ENCODE measurements at regions not wholly inside any gene's neighbourhood (a gene's known extent, or its start where the extent isn't known, plus 50 kb on each side); places are given as distances from the start of the nearest gene placed in this dataset.
A peak's percentile ranks its signal among the peaks of the same experiment; 100 is the strongest.

DNA sequence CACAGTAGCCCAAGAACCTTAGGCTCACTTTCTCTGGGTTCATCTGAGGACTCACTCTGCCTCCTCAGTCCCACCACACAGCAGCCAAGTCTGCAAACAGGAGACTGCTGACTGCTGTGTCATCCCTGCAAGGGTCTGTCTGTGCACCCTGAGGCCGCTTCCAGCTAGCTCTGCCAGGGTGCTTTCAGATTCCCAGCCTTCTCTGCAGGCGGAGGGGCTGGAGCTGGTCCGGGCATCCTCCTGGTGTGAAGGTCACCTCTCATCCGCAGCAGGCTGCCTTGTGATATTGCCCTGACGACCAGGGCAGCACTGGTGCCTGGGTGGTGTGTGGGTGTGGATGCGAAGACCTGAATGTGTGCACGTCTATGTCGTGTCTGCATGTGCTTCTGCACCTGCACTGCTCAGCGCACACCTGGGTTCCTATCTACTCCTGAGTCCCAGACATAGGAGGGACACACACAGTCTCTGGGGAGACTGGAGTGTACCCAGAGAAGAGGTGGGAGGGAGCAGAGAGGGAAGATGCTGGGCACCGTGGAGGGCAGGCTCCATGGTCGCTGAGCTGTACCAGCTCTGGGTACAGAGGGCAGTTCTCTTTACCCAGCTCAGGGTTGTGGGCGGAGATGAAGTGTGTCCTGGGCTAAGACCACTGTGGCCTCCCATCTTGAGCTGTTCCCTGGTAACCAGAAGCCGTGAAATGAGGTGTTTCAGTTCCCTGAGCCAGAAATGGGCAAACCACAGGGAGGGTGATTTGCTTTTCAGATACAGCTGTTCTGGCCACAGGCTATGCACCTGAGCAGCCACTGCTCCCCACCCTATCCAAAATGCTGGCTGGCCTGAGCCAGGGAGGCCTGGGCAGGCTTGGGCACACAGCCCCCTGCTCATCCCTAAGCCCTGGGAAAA is 160.9 kb upstream of the CSF3R start:
- no peak for DNase-seq (ENCODE audit: low read depth)

DNA sequence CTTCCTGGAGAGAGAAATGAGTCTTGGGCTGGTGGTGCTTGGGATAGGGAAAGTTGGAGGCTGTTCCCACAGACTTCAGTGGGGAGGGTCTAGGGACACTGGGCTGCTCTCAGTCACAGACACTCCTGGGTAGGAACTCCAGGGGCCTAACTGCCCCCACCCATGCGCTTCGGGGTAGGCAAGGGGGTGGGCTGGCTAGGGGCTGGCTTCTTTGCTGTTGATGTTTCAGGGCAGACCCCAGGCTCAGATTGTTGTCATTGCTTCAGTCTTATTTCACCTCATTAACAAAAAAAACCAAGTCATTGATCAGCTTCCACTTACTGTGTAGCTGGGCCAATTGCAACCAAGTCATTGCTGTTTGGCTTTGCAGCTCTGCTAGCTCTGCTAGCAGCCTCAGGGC is 160.1 kb upstream of the CSF3R start:
- DNase-seq (ENCODE audit: low read depth) = no peak

DNA sequence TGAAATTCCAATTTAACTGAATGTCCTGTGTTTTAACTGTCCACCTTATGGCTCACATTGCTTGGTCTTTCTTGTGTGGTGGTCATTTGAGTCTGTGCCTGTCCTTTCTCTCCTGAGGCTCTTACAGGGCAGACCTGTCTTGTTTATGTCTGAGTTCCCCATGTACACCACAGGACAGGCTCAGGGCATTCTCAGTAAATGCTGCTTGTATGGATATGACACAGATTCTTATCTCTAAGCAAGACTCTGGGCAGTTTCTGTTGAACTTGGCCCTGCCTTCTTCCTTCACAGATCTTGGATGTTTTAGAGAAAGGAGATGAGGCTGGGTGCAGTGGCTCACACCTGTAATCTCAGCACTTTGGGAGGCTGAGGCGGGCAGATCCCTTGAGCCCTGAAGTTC is 159.1 kb upstream of the CSF3R start:
- no peak for DNase-seq (ENCODE audit: low read depth)

DNA sequence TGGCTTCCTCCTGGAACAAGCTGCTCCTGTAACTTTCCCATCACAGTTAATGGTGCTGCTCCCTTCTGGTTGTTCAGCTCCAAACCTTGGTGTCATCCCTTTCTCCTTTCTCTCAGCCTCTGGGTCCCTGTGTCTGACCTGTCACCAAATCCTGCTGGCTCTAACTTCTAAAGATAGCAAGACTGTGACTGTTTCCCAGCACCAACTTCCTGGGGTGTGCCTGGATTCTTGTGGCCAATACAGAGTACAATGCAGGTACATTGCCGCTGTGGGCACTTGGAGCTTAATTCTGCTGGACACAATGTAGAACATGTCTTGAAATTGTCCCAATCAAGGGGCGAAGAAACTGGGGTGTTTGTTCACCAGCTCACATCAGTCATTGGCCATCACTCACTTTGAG is 156.7 kb upstream of the CSF3R start:
- no peak for DNase-seq (ENCODE audit: low read depth)

DNA sequence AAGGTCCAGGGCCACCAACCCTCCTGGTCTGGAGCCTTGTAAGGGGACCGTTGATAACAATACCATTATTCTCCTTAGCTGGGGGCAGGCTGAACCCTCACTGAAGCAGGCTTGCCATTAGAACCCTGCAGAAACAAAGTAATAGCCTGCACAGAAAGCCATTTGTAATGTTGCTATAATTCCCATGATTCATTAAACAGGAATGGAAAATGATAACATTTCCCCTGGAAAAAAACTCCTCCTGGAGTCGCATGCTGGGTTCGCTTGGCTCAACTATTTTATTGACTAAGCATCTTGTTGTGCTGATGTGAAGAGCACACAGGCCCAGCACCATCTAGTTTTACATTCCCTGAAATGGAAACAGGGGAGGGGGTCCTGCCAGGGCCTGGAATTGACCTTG is 155.6 kb upstream of the CSF3R start:
- no peak for DNase-seq (ENCODE audit: low read depth)

DNA sequence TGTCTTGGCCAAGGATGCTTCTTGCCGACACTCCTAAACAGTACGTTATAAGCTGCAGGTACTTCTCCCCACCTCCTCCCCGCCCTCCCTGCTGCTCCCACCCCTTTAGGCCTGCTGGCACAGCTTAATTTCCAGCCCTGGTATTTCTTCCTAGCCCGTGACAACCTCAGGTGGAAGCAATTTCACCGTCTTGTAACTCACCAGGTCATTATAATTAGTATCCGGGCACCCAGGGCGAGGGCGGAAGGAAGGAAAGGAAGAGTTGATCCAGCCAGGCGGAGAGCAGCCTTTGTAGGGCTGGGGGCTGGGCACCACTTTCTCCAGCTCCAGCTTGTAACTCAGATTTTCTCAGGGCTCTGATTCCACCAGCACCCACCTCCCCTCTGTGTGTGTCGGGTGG is 153.5 kb upstream of the CSF3R start:
- no peak for DNase-seq (ENCODE audit: low read depth)

DNA sequence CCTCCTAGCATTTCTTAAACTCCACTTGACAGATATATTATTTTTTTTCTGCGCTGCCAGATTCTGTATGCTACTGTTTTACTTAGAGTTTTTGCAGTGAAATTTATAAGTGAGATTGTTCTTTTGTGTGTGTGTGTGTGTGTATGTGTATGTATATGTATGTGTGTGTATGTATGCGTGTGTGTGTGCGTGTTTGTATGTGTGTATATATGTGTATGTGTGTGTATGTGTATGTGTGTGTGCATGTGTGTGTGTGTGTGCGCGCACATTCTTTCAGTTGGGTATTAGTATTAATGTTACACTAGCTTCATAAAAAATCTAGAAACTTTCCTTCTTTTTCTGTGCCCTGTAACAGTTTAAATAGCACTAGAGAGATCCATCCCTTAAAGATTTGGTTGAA is 152.6 kb upstream of the CSF3R start:
- no peak for DNase-seq (ENCODE audit: low read depth)

DNA sequence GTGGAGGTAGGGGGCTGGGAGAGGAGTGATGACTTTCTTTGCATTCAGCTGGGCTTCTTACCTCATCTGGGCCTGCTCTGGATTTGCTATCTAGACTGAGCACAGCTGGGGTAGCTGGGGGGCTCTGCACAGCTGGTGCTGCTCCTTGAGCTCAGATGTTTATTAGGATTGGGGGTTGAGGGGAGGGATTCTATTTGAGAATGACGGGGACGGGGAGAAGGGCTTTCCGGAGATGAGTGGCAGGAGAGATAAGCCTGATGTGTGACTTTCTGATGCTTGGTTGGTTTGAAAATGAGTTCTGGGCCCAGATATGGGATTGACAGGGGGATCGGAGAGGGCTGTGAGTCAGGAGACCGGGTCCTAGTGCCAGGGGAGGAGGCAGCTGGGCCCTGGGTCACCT is 146.1 kb upstream of the CSF3R start:
- DNase-seq (ENCODE audit: low read depth) = no peak

DNA sequence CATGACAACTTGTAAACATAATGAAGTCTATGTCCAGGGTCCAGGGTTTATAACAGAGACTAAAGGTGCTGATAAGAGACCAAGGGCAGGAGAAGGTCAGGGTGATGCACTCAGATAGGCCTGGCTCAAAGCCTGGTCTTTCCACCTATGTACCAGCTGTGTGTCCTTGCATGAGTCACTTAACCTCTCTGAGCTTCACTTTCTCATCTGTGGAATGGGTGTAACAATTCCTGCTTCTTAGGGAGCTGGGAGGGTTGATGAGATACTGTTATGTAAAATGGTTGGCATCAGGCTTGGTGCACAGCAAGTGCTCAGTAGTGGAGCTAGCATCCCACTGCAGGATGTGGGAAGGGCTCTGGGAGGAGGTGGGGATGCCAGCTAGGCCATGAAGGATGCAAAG is 143.7 kb upstream of the CSF3R start:
- no peak for DNase-seq (ENCODE audit: low read depth)

DNA sequence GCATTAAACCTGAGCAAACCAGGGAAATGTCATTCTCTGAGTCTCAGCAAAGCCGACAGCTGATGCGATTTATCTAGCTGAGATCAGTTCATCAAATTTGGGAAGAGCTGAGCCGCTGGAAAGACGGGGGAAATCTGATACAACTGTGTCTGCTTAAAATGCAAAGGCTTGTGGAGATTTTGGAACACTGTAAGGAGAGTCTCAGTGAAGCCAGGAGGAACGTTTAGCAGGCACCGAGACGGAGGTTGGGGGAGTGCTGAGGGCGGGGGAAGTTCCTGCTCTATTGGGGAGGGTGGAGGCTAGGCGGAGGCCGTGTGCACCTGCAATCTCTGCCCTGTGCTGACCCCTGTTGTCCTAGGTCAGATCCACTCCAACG is 143.2 kb upstream of the CSF3R start:
- DNase-seq (ENCODE audit: low read depth) = no peak

DNA sequence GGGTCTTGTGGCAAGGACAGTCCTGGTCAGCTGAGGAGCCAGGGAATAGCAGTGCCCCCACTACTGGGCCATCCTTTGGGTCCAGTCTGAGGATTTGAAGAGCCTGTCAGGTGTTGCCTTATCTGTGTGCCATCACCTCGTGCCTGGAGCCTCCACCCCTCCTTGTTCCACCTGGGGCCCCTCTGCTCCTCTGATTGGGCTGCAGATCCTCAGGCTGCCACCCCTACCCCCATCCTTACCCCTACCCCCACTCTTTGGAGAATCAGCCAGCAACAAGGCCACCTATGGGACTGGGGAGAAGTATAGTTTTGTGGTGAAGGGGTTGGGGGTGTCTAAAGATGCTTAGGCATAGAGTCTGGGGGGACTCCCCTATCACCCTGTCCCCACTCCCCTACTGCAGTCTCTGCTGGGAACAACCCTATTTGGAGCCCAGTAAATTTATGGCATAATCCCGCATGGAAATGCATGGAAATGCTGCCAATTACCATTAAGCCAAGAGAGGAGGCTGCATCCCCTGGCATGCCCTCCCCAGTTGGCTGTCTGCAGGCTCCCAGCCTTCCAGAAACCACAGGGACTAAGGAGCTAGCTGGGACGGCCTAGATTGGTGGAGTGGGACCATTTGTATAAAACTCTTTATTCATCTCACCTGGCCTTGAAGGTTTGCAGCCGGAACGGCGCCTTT is 142.7 kb upstream of the CSF3R start:
- no peak for DNase-seq (ENCODE audit: low read depth)

DNA sequence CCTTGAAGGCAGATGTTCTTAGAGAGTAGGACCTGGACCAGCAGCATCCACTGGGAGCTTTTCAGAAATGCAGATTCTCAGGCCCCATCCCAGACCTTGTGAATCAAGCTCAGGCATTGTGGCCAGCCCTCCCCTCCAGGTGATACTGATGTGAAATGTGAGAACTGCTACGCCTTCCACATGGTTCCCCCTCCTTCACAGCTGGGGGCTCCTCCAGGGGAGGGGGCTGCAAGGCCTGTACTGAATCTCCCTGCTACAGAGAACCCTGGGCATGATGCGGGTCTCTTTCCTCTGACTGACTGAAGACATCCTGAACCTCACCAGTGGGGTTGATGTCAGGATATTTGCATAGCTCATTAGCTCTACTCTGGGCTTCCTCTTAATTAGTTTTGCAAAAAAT is 141.8 kb upstream of the CSF3R start:
- no peak for DNase-seq (ENCODE audit: low read depth)

DNA sequence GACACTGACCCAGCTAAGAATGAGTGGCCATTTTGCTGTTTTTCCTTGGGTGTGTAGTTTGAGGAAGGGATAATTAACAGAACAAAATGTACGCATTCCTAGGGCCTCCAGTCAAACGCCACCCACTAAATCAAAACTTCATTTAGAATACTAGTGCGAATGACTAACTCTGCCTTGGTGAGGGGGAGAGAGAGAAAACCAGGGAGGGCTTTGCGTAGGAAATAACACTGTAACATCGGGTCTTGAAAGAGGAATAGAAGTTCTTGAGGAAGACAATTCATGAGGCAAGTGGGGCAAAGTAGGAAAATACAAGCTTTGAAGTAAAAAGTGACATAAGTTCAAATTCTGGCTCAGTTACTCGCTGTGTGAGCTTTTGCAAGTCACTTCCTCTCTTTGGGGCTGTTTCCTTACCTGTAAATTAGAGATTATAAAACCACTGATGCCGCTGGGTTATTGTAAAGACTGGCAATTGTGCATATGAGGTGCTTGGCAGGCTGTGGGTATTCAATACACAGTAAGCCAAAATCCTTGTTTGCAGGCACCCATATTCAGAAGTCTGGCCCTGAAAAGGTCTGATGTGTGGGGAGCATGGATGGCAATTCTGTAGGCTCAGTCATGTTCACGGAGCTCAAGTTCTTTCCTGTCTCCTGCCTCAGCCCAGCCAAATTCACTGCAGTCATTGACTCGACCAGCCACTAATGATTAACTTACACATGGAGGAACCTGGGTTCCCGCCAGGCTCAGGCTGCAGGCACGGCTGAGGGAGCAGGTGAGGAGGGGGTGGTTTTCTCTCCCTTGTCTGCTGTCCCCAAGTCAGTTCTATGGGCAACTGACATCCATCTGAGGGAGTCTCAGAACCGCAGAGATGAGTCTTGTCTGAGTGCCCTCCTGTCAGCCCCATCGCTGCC is 140.3 kb upstream of the CSF3R start:
- no peak for DNase-seq (ENCODE audit: low read depth)

DNA sequence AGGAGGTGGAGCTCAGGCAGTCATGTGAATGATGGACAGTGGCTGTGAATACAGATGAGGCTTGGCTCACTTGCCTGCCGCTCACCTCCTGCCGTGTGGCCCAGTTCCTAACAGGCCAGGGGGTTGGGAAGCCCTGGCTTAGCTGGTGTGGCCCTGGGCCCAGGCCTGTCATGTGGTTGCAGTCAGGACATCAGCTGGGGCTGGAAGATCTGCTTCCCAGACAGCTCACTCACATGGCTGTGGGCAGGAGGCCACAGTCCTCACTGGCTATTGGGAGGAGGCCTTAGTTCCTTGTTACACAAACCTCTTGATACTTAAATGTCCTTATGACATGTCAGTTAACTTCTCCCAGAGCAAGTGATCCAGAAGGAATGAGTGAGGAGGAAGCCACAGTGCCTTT is 138.8 kb upstream of the CSF3R start:
- no peak for DNase-seq (ENCODE audit: low read depth)

DNA sequence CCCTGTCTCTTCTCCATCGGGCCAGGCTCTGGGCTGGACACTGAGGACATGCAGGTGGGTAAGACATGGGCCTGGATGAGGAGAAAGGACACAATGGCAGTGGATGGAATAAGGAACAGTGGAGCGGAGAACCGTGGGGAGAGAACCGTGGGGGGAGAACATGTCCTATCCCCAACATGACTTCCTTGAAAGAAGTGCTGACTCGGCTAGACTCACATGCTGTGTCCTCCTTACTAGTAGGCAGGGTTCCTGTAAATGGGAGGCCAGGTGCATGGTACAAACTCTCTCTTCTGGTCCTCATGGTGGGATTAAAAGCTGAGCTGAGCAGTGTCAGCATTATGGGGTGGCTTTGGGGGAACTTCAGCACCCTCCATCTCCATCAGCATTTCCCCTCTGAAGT is 137.4 kb upstream of the CSF3R start:
- no peak for DNase-seq (ENCODE audit: low read depth)

DNA sequence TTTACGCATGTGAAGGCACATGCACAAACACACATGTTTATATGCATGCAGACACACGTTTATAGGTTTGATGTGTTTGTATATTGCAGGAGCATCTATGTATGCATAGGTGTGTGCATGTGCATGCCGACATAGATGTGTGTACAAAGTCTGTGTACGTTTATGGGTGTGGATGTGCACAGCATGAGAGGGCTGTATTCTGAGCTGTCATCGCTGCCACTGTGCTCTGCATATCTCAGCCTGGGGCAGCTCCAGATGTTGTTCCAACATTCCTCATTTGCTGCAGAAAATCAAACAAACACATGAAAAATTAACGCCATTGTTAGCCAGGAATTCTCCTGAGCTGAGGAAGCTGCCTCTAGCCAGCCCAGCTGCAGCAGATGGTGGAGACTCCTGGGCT is 132.3 kb upstream of the CSF3R start:
- no peak for DNase-seq (ENCODE audit: low read depth)

DNA sequence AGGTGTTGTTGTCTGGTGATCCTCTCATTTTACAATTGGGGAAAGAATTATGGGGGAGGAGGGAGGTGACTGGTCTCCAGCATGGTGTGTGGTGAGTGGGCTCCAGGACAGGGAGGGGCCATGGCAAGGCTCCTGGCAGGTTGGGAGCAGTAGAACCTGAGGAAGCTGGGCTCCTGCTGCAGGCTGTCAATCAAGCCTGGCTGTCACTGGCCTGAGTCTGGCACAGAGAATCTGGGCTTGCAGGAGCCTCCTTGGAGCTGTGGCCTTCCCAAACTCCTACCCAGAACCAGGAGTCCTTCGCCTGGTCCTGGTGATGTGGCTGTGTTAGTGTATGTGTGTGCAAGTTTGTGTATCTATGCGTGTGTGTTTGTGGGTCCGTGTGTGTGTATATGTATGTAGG is 131.9 kb upstream of the CSF3R start:
- no peak for DNase-seq (ENCODE audit: low read depth)

DNA sequence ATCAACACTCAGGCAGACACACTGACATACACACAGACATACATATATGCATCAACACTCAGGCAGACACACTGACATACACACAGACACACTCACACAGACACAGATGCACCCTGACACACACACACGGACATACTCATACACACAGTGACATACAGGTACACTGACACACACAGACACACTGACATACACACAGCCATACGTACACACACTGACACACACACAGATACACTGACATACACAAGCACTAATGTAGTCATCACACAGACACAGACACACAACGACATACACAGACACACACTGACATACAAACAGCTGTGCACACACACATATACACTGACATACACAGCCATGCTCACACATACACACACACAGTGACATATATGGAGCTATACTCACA is 131.0 kb upstream of the CSF3R start:
- no peak for DNase-seq (ENCODE audit: low read depth)

DNA sequence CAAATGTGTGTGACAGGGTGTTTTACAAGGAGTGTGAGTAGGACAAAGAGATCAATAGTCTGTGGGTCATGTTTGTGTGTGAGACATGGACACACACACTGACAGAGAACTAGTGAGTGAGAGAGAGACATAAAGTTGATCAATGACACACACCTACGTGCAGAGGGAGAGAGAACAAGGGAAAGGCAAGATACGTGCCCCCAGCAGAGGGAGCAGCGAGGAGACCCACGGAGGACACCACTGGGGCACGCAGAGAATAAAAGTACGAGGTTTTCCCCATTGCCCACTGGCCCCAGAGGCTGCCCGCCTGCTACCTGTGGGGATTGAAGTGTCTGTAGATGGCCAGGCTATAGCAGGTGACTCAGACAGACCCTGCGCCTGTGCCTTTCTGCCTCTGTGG is 130.2 kb upstream of the CSF3R start:
- no peak for DNase-seq (ENCODE audit: low read depth)

DNA sequence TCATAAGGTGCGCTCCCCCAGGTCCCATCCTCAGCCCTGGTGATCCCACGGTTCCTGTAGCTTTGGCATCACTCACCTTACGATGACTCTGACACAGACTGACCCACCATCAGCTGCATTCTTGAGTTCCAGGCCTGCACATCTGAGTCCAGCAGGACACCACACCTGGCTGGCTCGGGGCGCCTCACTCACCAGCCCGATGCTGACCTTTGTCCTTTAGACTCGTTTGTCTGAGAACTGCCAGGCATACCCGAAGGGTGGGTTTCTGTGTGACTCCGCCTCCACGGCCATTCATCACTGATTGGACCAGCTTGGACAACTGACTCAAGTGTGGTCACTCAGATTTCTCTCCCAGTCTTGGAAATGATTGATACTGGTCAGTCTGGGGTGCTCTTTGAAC is 129.4 kb upstream of the CSF3R start:
- no peak for DNase-seq (ENCODE audit: low read depth)

DNA sequence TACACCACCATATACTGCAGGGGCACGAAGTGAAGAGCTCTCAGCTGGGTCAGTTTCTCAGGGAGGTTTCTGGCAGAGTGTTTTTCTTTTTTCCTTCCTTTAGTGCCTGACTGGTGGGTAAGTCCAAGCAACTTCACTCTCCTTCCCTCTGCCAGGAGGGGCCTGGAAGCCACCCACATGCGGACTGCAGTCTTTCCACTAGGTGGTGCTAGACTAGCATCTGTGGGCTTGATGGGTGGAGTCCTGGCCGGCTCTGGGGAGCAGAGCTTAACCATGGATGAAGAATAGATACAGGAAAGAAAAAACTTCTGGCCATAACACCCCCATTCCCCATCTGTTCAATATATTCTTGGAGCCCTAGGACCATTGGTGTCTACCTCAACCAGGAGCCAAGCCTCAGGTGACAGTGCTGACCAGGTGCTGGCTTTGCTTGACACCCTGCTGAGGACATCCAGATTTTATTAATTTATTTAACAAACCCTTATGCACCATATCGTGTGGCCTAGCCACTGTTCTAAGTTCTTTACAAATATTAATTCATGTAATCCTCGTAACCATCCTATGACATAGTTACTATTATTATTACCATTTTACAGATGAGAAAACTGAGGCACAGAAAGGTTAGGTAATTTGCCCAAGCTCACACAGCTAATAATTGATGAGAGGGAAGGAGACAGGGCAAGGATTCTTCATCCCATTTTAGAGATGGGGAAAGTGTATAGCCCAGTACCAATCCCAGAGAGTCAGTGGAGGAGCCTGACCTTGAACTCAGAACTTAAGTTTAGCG is 126.7 kb upstream of the CSF3R start:
- DNase-seq (ENCODE audit: low read depth) = peak; percentile 10

DNA sequence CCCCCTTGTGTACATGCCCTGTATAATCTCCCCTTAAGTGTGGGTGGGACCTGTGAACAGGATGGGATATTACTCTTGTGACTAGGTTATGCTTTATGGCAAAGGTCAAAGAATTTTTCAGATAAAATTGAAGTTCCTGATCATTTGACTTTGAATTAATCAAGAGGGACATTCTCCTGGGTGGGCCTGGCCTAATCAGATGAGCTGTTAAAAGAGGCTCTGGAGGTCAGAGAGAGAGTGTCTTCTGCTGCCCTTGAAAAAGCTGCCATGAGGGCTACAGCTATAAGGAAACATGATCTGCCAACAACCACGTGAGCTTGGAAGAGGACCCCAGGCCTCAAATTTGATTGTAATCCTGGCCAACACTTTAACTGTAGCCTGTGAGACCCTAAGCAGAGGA is 125.6 kb upstream of the CSF3R start:
- no peak for DNase-seq (ENCODE audit: low read depth)
